Raji (cell line): ENCODE measurements at regions not wholly inside any gene's neighbourhood (a gene's known extent, or its start where the extent isn't known, plus 50 kb on each side); places are given as distances from the start of the nearest gene placed in this dataset.

Experiments
- POLR2A ChIP-seq: IDR thresholded peaks from 2 replicates; pipeline ENCODE4 v1.6.1; 2011; ENCODE audit warnings: low read depth, low read length, control low read depth; ENCODE audit not compliant: insufficient read depth

- no peak for TF ChIP-seq POLR2A
Observed at GRCh38 chr1:87474098-87474497, 145.4 kb downstream of the LMO4 start.

- TF ChIP-seq POLR2A = no peak
Observed at GRCh38 chr1:87478231-87478630, 149.6 kb downstream of the LMO4 start.

- no peak for TF ChIP-seq POLR2A
Observed at GRCh38 chr1:87495147-87495546, 166.5 kb downstream of the LMO4 start.

GRCh38 chr1:87495870-87496269, 167.2 kb downstream of the LMO4 start:
- no peak for TF ChIP-seq POLR2A

- no peak for TF ChIP-seq POLR2A
Observed at GRCh38 chr1:87497380-87498203, 168.9 kb downstream of the LMO4 start.

- no peak for TF ChIP-seq POLR2A
Observed at GRCh38 chr1:87501738-87502137, 173.1 kb downstream of the LMO4 start.

- no peak for TF ChIP-seq POLR2A
Observed at GRCh38 chr1:87505391-87505983, 176.8 kb downstream of the LMO4 start.

GRCh38 chr1:87506147-87506546, 177.5 kb downstream of the LMO4 start:
- TF ChIP-seq POLR2A = no peak

- TF ChIP-seq POLR2A = no peak
Observed at GRCh38 chr1:87508247-87508787, 179.6 kb downstream of the LMO4 start.

- no peak for TF ChIP-seq POLR2A
Observed at GRCh38 chr1:87510540-87510939, 181.9 kb downstream of the LMO4 start.

- no peak for TF ChIP-seq POLR2A
Observed at GRCh38 chr1:87511449-87511848, 182.8 kb downstream of the LMO4 start.

- no peak for TF ChIP-seq POLR2A
Observed at GRCh38 chr1:87512431-87512830, 183.8 kb downstream of the LMO4 start.

- no peak for TF ChIP-seq POLR2A
Observed at GRCh38 chr1:87513255-87513654, 184.6 kb downstream of the LMO4 start.

GRCh38 chr1:87513966-87514660, 185.4 kb downstream of the LMO4 start:
- TF ChIP-seq POLR2A = no peak

GRCh38 chr1:87515781-87516180, 187.1 kb downstream of the LMO4 start:
- TF ChIP-seq POLR2A = no peak

- no peak for TF ChIP-seq POLR2A
Observed at GRCh38 chr1:87518794-87519193, 190.1 kb downstream of the LMO4 start.
